RWPE2 (cell line): ENCODE measurements at regions not wholly inside any gene's neighbourhood (a gene's known extent, or its start where the extent isn't known, plus 50 kb on each side); places are given as distances from the start of the nearest gene placed in this dataset.

Experiments
- ATAC-seq: fragments of 200-7000 bp; cut with Tn5 transposase; 3 replicates; pipeline ENCODE4 v1.9.1; 2021; ENCODE audit warnings: low read depth
- DNase-seq: peaks from one replicate; pipeline ENCODE4 v3.0.0-alpha.2; 2020; ENCODE audit warnings: low spot score
- H3K27ac ChIP-seq: fragments of 450-650 bp; 2 replicates; pipeline ENCODE4 v1.5.1; 2017; ENCODE audit warnings: mild to moderate bottlenecking; ENCODE audit not compliant: poor library complexity, severe bottlenecking
- H3K27me3 ChIP-seq: fragments of 250-450 bp; sonication (Bioruptor Pico); 2 replicates; pipeline ENCODE4 v1.5.1; 2021; ENCODE audit warnings: mild to moderate bottlenecking, moderate library complexity; ENCODE audit not compliant: insufficient read depth, poor library complexity, severe bottlenecking
- H3K36me3 ChIP-seq: fragments of 250-450 bp; sonication (Bioruptor Pico); 2 replicates; pipeline ENCODE4 v1.5.1; 2020; ENCODE audit warnings: low read depth, mild to moderate bottlenecking, moderate library complexity
- H3K4me1 ChIP-seq: fragments of 250-450 bp; sonication (Bioruptor Pico); 2 replicates; pipeline ENCODE4 v1.5.1; 2021; ENCODE audit warnings: mild to moderate bottlenecking, moderate library complexity; ENCODE audit not compliant: insufficient read depth, poor library complexity, severe bottlenecking
- H3K4me3 ChIP-seq: fragments of 250-450 bp; sonication (Bioruptor Pico); 2 replicates; pipeline ENCODE4 v1.5.1; 2021; ENCODE audit warnings: mild to moderate bottlenecking, moderate library complexity; ENCODE audit not compliant: severe bottlenecking
- H3K9me3 ChIP-seq: fragments of 250-450 bp; sonication (Bioruptor Pico); 2 replicates; pipeline ENCODE4 v1.5.1; 2021; ENCODE audit warnings: mild to moderate bottlenecking, moderate library complexity; ENCODE audit not compliant: severe bottlenecking
- TF ChIP-seq, protein P1 (sequence below): fragments of 450-650 bp; IDR thresholded peaks from one replicate; pipeline ENCODE4 v1.5.1; 2017; ENCODE audit warnings: mild to moderate bottlenecking, moderate library complexity; ENCODE audit not compliant: poor library complexity, severe bottlenecking

DNA sequence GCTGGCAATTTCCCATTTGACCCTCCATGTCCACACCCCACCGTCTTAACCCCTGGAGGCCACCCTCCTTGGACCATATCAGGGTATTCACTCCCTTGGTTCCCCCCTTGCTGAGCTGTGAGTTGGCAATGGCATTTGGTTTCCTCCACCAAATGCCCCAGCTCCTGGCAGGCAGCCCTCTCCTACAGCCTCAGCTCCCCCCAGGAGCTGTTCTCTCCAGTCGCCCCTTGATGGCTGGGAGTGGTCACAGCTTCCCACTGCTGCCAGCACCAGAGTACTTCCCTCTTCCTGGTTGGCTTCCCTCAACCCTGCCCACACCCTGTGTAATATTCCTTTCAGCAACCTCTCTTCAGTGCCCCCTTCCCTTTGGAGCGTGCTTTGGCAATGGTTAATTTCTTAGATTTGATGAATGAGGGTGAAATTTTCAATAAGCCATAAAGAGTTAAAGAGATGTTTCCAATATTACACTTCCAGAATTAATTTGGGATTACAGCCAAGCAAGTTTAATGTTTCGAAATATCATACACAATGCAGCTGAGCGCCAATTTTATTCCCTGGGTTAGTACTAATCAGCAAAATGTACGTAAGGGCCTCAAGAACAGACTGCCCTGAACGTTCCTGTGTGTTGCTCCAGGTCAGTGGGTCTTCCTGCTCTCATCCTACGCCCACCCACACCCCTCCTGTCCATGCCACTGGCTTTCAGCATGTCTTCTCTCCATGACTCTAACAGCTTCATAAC lies 207.1 kb upstream of the NFE2L3 start:
- ATAC-seq (no peak), DNase-seq (no peak)
- H3K4me1 ChIP-seq: peaks cover 23% of the 10 kb centered on the region

GRCh38 chr7:25945608-25946007 lies 206.4 kb upstream of the NFE2L3 start:
- Histone ChIP-seq H3K9me3 (no peaks in the 10 kb centered on the region), H3K36me3 (no peaks in the 10 kb centered on the region; the same call in 1 of the 2 replicates), H3K4me3 (no peak overlapping the region), H3K27ac (no peak overlapping the region), H3K27me3 (no peaks in the 10 kb centered on the region), H3K4me1 (peaks cover 17% of the 10 kb centered on the region)
- ATAC-seq (no peak), DNase-seq (no peak)
- TF ChIP-seq, protein P1, sequence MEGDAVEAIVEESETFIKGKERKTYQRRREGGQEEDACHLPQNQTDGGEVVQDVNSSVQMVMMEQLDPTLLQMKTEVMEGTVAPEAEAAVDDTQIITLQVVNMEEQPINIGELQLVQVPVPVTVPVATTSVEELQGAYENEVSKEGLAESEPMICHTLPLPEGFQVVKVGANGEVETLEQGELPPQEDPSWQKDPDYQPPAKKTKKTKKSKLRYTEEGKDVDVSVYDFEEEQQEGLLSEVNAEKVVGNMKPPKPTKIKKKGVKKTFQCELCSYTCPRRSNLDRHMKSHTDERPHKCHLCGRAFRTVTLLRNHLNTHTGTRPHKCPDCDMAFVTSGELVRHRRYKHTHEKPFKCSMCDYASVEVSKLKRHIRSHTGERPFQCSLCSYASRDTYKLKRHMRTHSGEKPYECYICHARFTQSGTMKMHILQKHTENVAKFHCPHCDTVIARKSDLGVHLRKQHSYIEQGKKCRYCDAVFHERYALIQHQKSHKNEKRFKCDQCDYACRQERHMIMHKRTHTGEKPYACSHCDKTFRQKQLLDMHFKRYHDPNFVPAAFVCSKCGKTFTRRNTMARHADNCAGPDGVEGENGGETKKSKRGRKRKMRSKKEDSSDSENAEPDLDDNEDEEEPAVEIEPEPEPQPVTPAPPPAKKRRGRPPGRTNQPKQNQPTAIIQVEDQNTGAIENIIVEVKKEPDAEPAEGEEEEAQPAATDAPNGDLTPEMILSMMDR: no peak

More for the DNA sequence above, 207.1 kb upstream of the NFE2L3 start:
- H3K9me3 ChIP-seq: no peaks in the 10 kb centered on the region
- no peaks in the 10 kb centered on the region; the same call in 1 of the 2 replicates for H3K36me3 ChIP-seq
- H3K4me3 ChIP-seq: no peak overlapping the region
- TF ChIP-seq, protein P1: no peak
- no peaks in the 10 kb centered on the region for H3K27me3 ChIP-seq
- no peak overlapping the region for H3K27ac ChIP-seq

DNA sequence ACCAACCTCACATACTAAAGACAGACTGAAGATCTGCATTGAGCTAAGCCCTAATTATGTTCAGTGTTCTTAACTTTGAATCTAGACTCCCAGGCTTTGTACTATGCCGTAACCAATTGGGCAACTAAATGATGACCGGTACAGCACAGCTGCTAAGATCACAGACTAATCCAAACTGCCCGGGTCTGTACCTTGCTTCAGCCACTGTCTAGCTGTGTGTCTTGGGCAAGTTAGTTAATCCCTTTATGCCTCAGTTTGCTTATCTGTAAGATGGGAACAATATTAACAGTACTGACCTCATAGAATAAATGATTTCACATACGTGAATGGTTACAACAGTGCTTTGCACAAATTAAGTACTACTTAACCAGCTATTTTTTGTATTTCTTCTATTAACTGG lies 205.8 kb upstream of the NFE2L3 start:
- H3K27me3 ChIP-seq: no peaks in the 10 kb centered on the region
- H3K9me3 ChIP-seq: no peaks in the 10 kb centered on the region
- TF ChIP-seq, protein P1: no peak
- H3K4me3 ChIP-seq: no peak overlapping the region
- peaks cover 15% of the 10 kb centered on the region for H3K4me1 ChIP-seq
- H3K27ac ChIP-seq: no peak overlapping the region
- DNase-seq: no peak
- no peak for ATAC-seq
- H3K36me3 ChIP-seq: no peaks in the 10 kb centered on the region; the same call in 1 of the 2 replicates

GRCh38 chr7:25947669-25948516 lies 204.1 kb upstream of the NFE2L3 start:
- Histone ChIP-seq H3K36me3 (no peaks in the 10 kb centered on the region; the same call in 1 of the 2 replicates), H3K4me1 (peaks cover 15% of the 10 kb centered on the region), H3K27me3 (no peaks in the 10 kb centered on the region), H3K9me3 (no peaks in the 10 kb centered on the region), H3K4me3 (no peak overlapping the region), H3K27ac (no peak overlapping the region)
- ATAC-seq: no peak
- TF ChIP-seq, protein P1: no peak
- DNase-seq: no peak
